GM12873 (cell line): ENCODE measurements at regions not wholly inside any gene's neighbourhood (a gene's known extent, or its start where the extent isn't known, plus 50 kb on each side); places are given as distances from the start of the nearest gene placed in this dataset.
A peak's percentile ranks its signal among the peaks of the same experiment; 100 is the strongest.

Source experiments
- CTCF ChIP-seq: IDR thresholded peaks from 2 replicates; pipeline ENCODE4 v1.5.1; 2012; ENCODE audit warnings: low read depth, mild to moderate bottlenecking, moderate library complexity, low read length, control low read depth; ENCODE audit not compliant: insufficient read depth; ENCODE audit errors: missing control alignments

- peak; percentile 51 for TF ChIP-seq CTCF
Measured at GRCh38 chr6:68400396-68400795, 234.7 kb upstream of the ADGRB3 start.

GRCh38 chr6:68391953-68392352 lies 243.1 kb upstream of the ADGRB3 start:
- TF ChIP-seq CTCF = no peak

GRCh38 chr6:68372991-68373390 lies 262.1 kb upstream of the ADGRB3 start:
- no peak for TF ChIP-seq CTCF

GRCh38 chr6:68368845-68369244 lies 266.2 kb upstream of the ADGRB3 start:
- TF ChIP-seq CTCF = no peak

GRCh38 chr6:68364271-68364805 lies 270.7 kb upstream of the ADGRB3 start:
- TF ChIP-seq CTCF = no peak

- TF ChIP-seq CTCF = peak; percentile 59
Measured at GRCh38 chr6:68343901-68344300, 291.2 kb upstream of the ADGRB3 start.

- TF ChIP-seq CTCF = no peak
Measured at GRCh38 chr6:68342286-68342685, 292.8 kb upstream of the ADGRB3 start.
